ENCODE measurements at regions not wholly inside any gene's neighbourhood (a gene's known extent, or its start where the extent isn't known, plus 50 kb on each side); places are given as distances from the start of the nearest gene placed in this dataset.

DNA sequence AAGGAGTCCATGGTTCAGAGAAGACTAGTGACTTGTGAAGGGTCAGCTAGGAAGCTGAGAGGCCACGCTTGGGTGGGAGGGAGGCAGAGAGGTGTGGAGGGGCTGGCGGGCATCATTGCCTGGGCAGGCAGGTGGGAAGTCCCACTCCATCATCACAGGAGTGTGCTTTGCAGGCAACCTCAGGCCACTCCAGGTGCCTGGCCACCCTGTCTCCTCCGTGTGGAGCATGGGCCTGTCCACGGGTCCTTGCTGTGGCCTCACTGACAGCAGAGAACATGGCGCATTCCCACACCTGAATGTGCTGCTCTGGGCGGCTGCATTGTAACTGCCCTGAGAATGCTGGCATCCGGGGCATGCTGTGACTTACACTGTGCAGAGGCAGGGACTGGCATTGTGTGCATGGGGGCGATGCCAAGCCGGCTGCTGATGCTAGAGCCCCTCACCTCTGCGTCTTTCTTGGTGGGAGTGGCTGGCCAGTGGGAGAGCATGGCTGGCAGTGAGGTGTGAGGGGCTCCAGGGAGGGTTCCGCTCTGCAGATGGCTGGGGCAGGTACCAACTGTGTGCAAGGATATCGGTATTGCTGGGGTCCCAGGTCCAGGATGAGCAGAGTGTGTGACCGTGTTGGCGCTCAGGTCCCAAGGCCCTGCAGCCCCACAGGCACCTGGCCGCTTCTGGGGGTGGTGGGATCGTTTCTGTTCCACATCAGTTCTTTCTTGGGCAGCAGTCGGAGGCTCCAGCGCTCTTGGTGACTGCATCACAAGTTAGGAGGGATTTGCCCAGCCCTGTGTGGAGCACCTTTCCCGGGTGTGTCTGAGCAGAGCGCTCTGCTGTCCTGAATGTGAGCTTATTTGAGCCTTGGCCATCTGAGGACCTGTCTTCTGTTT is 94.8 kb downstream of the NPIPB11 start:
- ChIA-PET CTCF (no interaction called here), POLR2A (ENCODE audit: unreplicated experiment) (no interaction called here)
- peak overlapping the region; percentile 21 for H3K27ac ChIP-seq (ENCODE audit: insufficient read depth, low read length)
- peak overlapping the region; percentile 94 for H2BK20ac ChIP-seq (ENCODE audit: low read depth, low read length)
- dilution Hi-C loops (cut with HindIII; ENCODE audit: low sequenced_read_pairs, unreplicated experiment), result no loop called here
- H4K20me1 ChIP-seq (ENCODE audit: insufficient read depth, low read length), result no peaks in the 10 kb centered on the region
- peak overlapping the region; percentile 95 for H2AK5ac ChIP-seq (ENCODE audit: low read depth, low read length)
- peaks cover 20% of the 10 kb centered on the region for H3K9me1 ChIP-seq (ENCODE audit: insufficient read depth, low read length)
- peak overlapping the region; percentile 44; the same call in 1 of the 2 replicates for H4K5ac ChIP-seq (ENCODE audit: low read depth, low read length)
- H3K79me1 ChIP-seq (ENCODE audit: low read depth in 1 of 2, low read length in 2 of 2), result peaks cover 0 to 19% of the 10 kb centered on the region in 2 experiments; a peak in 2 of 4 replicates
- no peak overlapping the region for H3K4me3 ChIP-seq (ENCODE audit: insufficient read depth, low read depth, low read length)
- DNase-seq (no peak), ATAC-seq (ENCODE audit: low read depth) (no peak)
- no peak overlapping the region for H3K56ac ChIP-seq (ENCODE audit: extremely low read depth, insufficient read depth, low read length)
- no peak overlapping the region for H3K9ac ChIP-seq (ENCODE audit: low read depth, low read length)
- BruUV-seq (replicated peaks), result no TSS peak
- no peaks in the 10 kb centered on the region for H3K36me3 ChIP-seq (ENCODE audit: control insufficient read depth, insufficient read depth, low read length)
- peak overlapping the region in 1 of 2 experiments; percentile 24; a peak in 1 of 4 replicates for H4K8ac ChIP-seq (ENCODE audit: low read depth in 2 of 2, low read length in 2 of 2)
- H3K18ac ChIP-seq (ENCODE audit: low read depth, low read length), result peak overlapping the region; percentile 48; the same call in 1 of the 2 replicates
- in situ Hi-C loops (cut with MboI; ENCODE audit: low sequenced_read_pairs), result no loop called here
- no peak overlapping the region for H2AFZ ChIP-seq (replicated peaks; ENCODE audit: low read length, poor library complexity)
- 94% methylated on average over 12 of the region's 20 CpGs; no CpG with 5 or more reads in 1 of the 2 experiments for WGBS, 2 experiments (ENCODE audit: extremely low coverage in 2 of 2, insufficient read length in 1 of 2)
- intact Hi-C loops (cut with micrococcal nuclease), result no loop called here
- H3K4me2 ChIP-seq (ENCODE audit: low read depth, low read length), result no peak overlapping the region
- no peaks in the 10 kb centered on the region for H3K9me3 ChIP-seq (ENCODE audit: control insufficient read depth, insufficient read depth, low read length)
- H3K4me1 ChIP-seq (ENCODE audit: control insufficient read depth, insufficient read depth, low read length), result peaks cover 27% of the 10 kb centered on the region
- H2BK120ac ChIP-seq (ENCODE audit: low read depth, low read length), result peak overlapping the region; percentile 88
- peak overlapping the region; percentile 87 for H3K4ac ChIP-seq (ENCODE audit: low read depth, low read length)
- H3K27me3 ChIP-seq (ENCODE audit: control insufficient read depth, insufficient read depth, low read length), result no peaks in the 10 kb centered on the region
- no peak overlapping the region for H2BK5ac ChIP-seq (ENCODE audit: low read depth, low read length, poor library complexity, severe bottlenecking)
- H2BK15ac ChIP-seq (ENCODE audit: low read depth, low read length), result peak overlapping the region; percentile 86; the same call in 2 of the 3 replicates
- H2AK9ac ChIP-seq (replicated peaks; ENCODE audit: low read depth, low read length, poor library complexity), result no peak overlapping the region
- peak overlapping the region; percentile 33; the same call in 1 of the 2 replicates for H3K23ac ChIP-seq (ENCODE audit: low read depth, low read length)
- 0 out of 2 replicates have a peak overlapping the region, but pooled peaks have one; percentile 31 for H3K14ac ChIP-seq (replicated peaks; ENCODE audit: low read depth, low read length)
- H4K91ac ChIP-seq (ENCODE audit: insufficient read depth, low read depth, low read length), result peak overlapping the region; percentile 100
- TF ChIP-seq, protein P1, sequence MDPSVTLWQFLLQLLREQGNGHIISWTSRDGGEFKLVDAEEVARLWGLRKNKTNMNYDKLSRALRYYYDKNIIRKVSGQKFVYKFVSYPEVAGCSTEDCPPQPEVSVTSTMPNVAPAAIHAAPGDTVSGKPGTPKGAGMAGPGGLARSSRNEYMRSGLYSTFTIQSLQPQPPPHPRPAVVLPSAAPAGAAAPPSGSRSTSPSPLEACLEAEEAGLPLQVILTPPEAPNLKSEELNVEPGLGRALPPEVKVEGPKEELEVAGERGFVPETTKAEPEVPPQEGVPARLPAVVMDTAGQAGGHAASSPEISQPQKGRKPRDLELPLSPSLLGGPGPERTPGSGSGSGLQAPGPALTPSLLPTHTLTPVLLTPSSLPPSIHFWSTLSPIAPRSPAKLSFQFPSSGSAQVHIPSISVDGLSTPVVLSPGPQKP (IDR thresholded peaks at IDR 0.05; ENCODE audit: borderline replicate concordance, low read depth, low read length), result no peak
- no peak for TF ChIP-seq RCOR1 (IDR thresholded peaks at IDR 0.05; ENCODE audit: insufficient replicate concordance, low read length)
- TF ChIP-seq POLR2A (IDR thresholded peaks at IDR 0.05; ENCODE audit: low read depth, low read length), result no peak
- TF ChIP-seq RAD21 (IDR thresholded peaks at IDR 0.05; ENCODE audit: low read length), result no peak
- no peak for TF ChIP-seq RFX5 (IDR thresholded peaks at IDR 0.05; ENCODE audit: low read depth, low read length)
- TF ChIP-seq MAZ (IDR thresholded peaks at IDR 0.05; ENCODE audit: borderline replicate concordance, low read depth, low read length), result no peak
- TF ChIP-seq FOS (IDR thresholded peaks at IDR 0.05; ENCODE audit: low read depth, low read length), result no peak
- no peak for TF ChIP-seq CEBPB (IDR thresholded peaks at IDR 0.05; ENCODE audit: low read depth, low read length)
- TF ChIP-seq USF2 (IDR thresholded peaks at IDR 0.05; ENCODE audit: low read depth, low read length), result no peak
- no peak for TF ChIP-seq MAFK (IDR thresholded peaks at IDR 0.05; ENCODE audit: low read depth, low read length)
- no peak for TF ChIP-seq NFE2L2 (IDR thresholded peaks at IDR 0.05; ENCODE audit: low read depth, low read length)
- TF ChIP-seq SMC3 (IDR thresholded peaks at IDR 0.05; ENCODE audit: low read depth, low read length), result no peak
- no peak for TF ChIP-seq BHLHE40 (IDR thresholded peaks at IDR 0.05; ENCODE audit: low read depth, low read length)
- TF ChIP-seq CHD1 (IDR thresholded peaks at IDR 0.05; ENCODE audit: low read depth, low read length), result no peak

All from IMR-90 (cell line).